HG03354 (cell line): ENCODE measurements at regions not wholly inside any gene's neighbourhood (a gene's known extent, or its start where the extent isn't known, plus 50 kb on each side); places are given as distances from the start of the nearest gene placed in this dataset.

ENCODE experiments used
- ATAC-seq: cut with Tn5 transposase; IDR thresholded peaks from one replicate; pipeline ENCODE4 v1.9.1; 2021; ENCODE audit warnings: mild to moderate bottlenecking; ENCODE audit not compliant: unreplicated experiment, poor library complexity, severe bottlenecking

GRCh38 chr3:110063178-110063577 is 725.8 kb upstream of the DPPA4 start:
- no peak for ATAC-seq

GRCh38 chr3:110066206-110066605 is 728.9 kb upstream of the DPPA4 start:
- no peak for ATAC-seq

- ATAC-seq = no peak
Measured at GRCh38 chr3:110067527-110067926, 730.2 kb upstream of the DPPA4 start.

GRCh38 chr3:110069761-110070160 is 732.4 kb upstream of the DPPA4 start:
- ATAC-seq = no peak

- peak; percentile 55 for ATAC-seq
Measured at GRCh38 chr3:110070161-110070916, 733.0 kb upstream of the DPPA4 start.

- no peak for ATAC-seq
Measured at GRCh38 chr3:110074095-110074494, 736.7 kb upstream of the DPPA4 start.

GRCh38 chr3:110077093-110077492 is 739.7 kb upstream of the DPPA4 start:
- ATAC-seq = no peak

GRCh38 chr3:110093411-110093810 is 756.1 kb upstream of the DPPA4 start:
- no peak for ATAC-seq

GRCh38 chr3:110093812-110094401 is 756.6 kb upstream of the DPPA4 start:
- no peak for ATAC-seq

GRCh38 chr3:110099711-110100110 is 762.4 kb upstream of the DPPA4 start:
- ATAC-seq = no peak

GRCh38 chr3:110101361-110101760 is 764.0 kb upstream of the DPPA4 start:
- ATAC-seq = no peak

GRCh38 chr3:110106805-110107204 is 769.5 kb upstream of the DPPA4 start:
- ATAC-seq = no peak

GRCh38 chr3:110123946-110124345 is 786.6 kb upstream of the DPPA4 start:
- ATAC-seq = no peak

- ATAC-seq = no peak
Measured at GRCh38 chr3:110126065-110126464, 788.7 kb upstream of the DPPA4 start.

- ATAC-seq = no peak
Measured at GRCh38 chr3:110133971-110134370, 796.6 kb upstream of the DPPA4 start.

GRCh38 chr3:110139048-110139447 is 801.7 kb upstream of the DPPA4 start:
- no peak for ATAC-seq

- no peak for ATAC-seq
Measured at GRCh38 chr3:110139821-110140220, 802.5 kb upstream of the DPPA4 start.

GRCh38 chr3:110149763-110150162 is 812.4 kb upstream of the DPPA4 start:
- no peak for ATAC-seq

- no peak for ATAC-seq
Measured at GRCh38 chr3:110157221-110157620, 819.9 kb upstream of the DPPA4 start.

- no peak for ATAC-seq
Measured at GRCh38 chr3:110164632-110165369, 827.5 kb upstream of the DPPA4 start.

- no peak for ATAC-seq
Measured at GRCh38 chr3:110165370-110165743, 828.0 kb upstream of the DPPA4 start.
